T1000 (cell line): ENCODE measurements at regions not wholly inside any gene's neighbourhood (a gene's known extent, or its start where the extent isn't known, plus 50 kb on each side); places are given as distances from the start of the nearest gene placed in this dataset.

ENCODE experiments used
- DNase-seq: peaks from one replicate; lab custom pipeline; 2025; ENCODE audit warnings: mixed read lengths; lab: John Stamatoyannopoulos, UW

GRCh38 chr13:106433066-106433465, 102.4 kb downstream of the EFNB2 start:
- DNase-seq: no peak

- DNase-seq: no peak
These were observed 102.8 kb downstream of the EFNB2 start for GRCh38 chr13:106432636-106433035.

- no peak for DNase-seq
These were observed 108.6 kb downstream of the EFNB2 start for GRCh38 chr13:106426909-106427308.

- DNase-seq: no peak
These were observed 109.8 kb downstream of the EFNB2 start for GRCh38 chr13:106425661-106426060.

GRCh38 chr13:106424805-106425204, 110.7 kb downstream of the EFNB2 start:
- DNase-seq: no peak

GRCh38 chr13:106423530-106423929, 111.9 kb downstream of the EFNB2 start:
- no peak for DNase-seq

- peak; percentile 42 for DNase-seq
These were observed 116.9 kb downstream of the EFNB2 start for GRCh38 chr13:106418556-106418955.

- DNase-seq: no peak
These were observed 117.9 kb downstream of the EFNB2 start for GRCh38 chr13:106417467-106418110.

- DNase-seq: no peak
These were observed 118.8 kb downstream of the EFNB2 start for GRCh38 chr13:106416645-106417044.

GRCh38 chr13:106415971-106416370, 119.5 kb downstream of the EFNB2 start:
- DNase-seq: no peak

GRCh38 chr13:106415442-106415841, 120.0 kb downstream of the EFNB2 start:
- no peak for DNase-seq

- DNase-seq: no peak
These were observed 128.1 kb downstream of the EFNB2 start for GRCh38 chr13:106407338-106407737.

- DNase-seq: no peak
These were observed 129.7 kb downstream of the EFNB2 start for GRCh38 chr13:106405731-106406130.

- no peak for DNase-seq
These were observed 132.2 kb downstream of the EFNB2 start for GRCh38 chr13:106403280-106403679.

- DNase-seq: no peak
These were observed 132.6 kb downstream of the EFNB2 start for GRCh38 chr13:106402866-106403265.

GRCh38 chr13:106401081-106401480, 134.4 kb downstream of the EFNB2 start:
- DNase-seq: no peak

GRCh38 chr13:106400289-106400688, 135.2 kb downstream of the EFNB2 start:
- no peak for DNase-seq

GRCh38 chr13:106398289-106398688, 137.2 kb downstream of the EFNB2 start:
- no peak for DNase-seq

- no peak for DNase-seq
These were observed 141.7 kb downstream of the EFNB2 start for GRCh38 chr13:106393776-106394175.

- DNase-seq: no peak
These were observed 143.8 kb downstream of the EFNB2 start for GRCh38 chr13:106391681-106392080.

GRCh38 chr13:106391271-106391670, 144.2 kb downstream of the EFNB2 start:
- no peak for DNase-seq

- DNase-seq: no peak
These were observed 145.1 kb downstream of the EFNB2 start for GRCh38 chr13:106390367-106390766.

GRCh38 chr13:106385654-106386053, 149.8 kb downstream of the EFNB2 start:
- DNase-seq: no peak

- DNase-seq: no peak
These were observed 150.9 kb downstream of the EFNB2 start for GRCh38 chr13:106384516-106384915.
